ENCODE measurements at regions not wholly inside any gene's neighbourhood (a gene's known extent, or its start where the extent isn't known, plus 50 kb on each side); places are given as distances from the start of the nearest gene placed in this dataset.

- Histone ChIP-seq H3K4me3 (ENCODE audit: insufficient read depth, low read length, poor library complexity, severe bottlenecking) (no peak overlapping the region), H3K36me3 (ENCODE audit: low read length) (no peaks in the 10 kb centered on the region), H3K27ac (ENCODE audit: low read depth, low read length) (no peak overlapping the region), H3F3A (ENCODE audit: insufficient read depth) (no peaks in the 10 kb centered on the region), H3K9ac (ENCODE audit: low read length) (no peak overlapping the region), H2AFZ (ENCODE audit: low read depth, low read length, severe bottlenecking) (no peak overlapping the region), H3K79me2 (ENCODE audit: insufficient read depth, low read length) (no peaks in the 10 kb centered on the region), H3K27me3 (ENCODE audit: low read length) (no peaks in the 10 kb centered on the region), H3K9me3 (ENCODE audit: insufficient read depth, low read length) (no peaks in the 10 kb centered on the region), H4K20me1 (ENCODE audit: low read depth, low read length) (0 out of 2 replicates have a peak, but pooled peaks cover 3% of the 10 kb centered on the region), H3K4me2 (ENCODE audit: low read depth, low read length, poor library complexity, severe bottlenecking) (no peak overlapping the region), H3K9me2 (replicated peaks; ENCODE audit: insufficient read depth, low read length) (no peaks in the 10 kb centered on the region)
- TF ChIP-seq CTCF (IDR thresholded peaks at IDR 0.05; ENCODE audit: insufficient read depth, low read length, poor library complexity, severe bottlenecking), result no peak
These were observed 333.1 kb downstream of the BRD1 start for GRCh38 chr22:49494555-49494954.

- H3F3A ChIP-seq (ENCODE audit: insufficient read depth), result no peaks in the 10 kb centered on the region
- no peak overlapping the region for H3K4me3 ChIP-seq (ENCODE audit: insufficient read depth, low read length, poor library complexity, severe bottlenecking)
- no peak overlapping the region for H3K4me2 ChIP-seq (ENCODE audit: low read depth, low read length, poor library complexity, severe bottlenecking)
- no peak overlapping the region for H3K9ac ChIP-seq (ENCODE audit: low read length)
- H3K27ac ChIP-seq (ENCODE audit: low read depth, low read length), result no peak overlapping the region
- TF ChIP-seq EZH2phosphoT487 (conservative IDR thresholded peaks at IDR 0.05; ENCODE audit: low read length), result no peak
- TF ChIP-seq CTCF (IDR thresholded peaks at IDR 0.05; ENCODE audit: insufficient read depth, low read length, poor library complexity, severe bottlenecking), result no peak
- H3K79me2 ChIP-seq (ENCODE audit: insufficient read depth, low read length), result no peaks in the 10 kb centered on the region
- H3K27me3 ChIP-seq (ENCODE audit: low read length), result no peaks in the 10 kb centered on the region
- no peak overlapping the region for H2AFZ ChIP-seq (ENCODE audit: low read depth, low read length, severe bottlenecking)
- H3K9me2 ChIP-seq (replicated peaks; ENCODE audit: insufficient read depth, low read length), result no peaks in the 10 kb centered on the region
- no peaks in the 10 kb centered on the region for H3K36me3 ChIP-seq (ENCODE audit: low read length)
- 0 out of 2 replicates have a peak, but pooled peaks cover 3% of the 10 kb centered on the region for H4K20me1 ChIP-seq (ENCODE audit: low read depth, low read length)
- H3K9me3 ChIP-seq (ENCODE audit: insufficient read depth, low read length), result no peaks in the 10 kb centered on the region
These were observed 334.9 kb downstream of the BRD1 start for GRCh38 chr22:49492741-49493251.

- Histone ChIP-seq H3K79me2 (ENCODE audit: insufficient read depth, low read length) (no peaks in the 10 kb centered on the region), H4K20me1 (ENCODE audit: low read depth, low read length) (0 out of 2 replicates have a peak, but pooled peaks cover 3% of the 10 kb centered on the region), H3K9me3 (ENCODE audit: insufficient read depth, low read length) (no peaks in the 10 kb centered on the region), H3F3A (ENCODE audit: insufficient read depth) (no peaks in the 10 kb centered on the region), H3K9me2 (replicated peaks; ENCODE audit: insufficient read depth, low read length) (no peaks in the 10 kb centered on the region), H2AFZ (ENCODE audit: low read depth, low read length, severe bottlenecking) (no peak overlapping the region), H3K9ac (ENCODE audit: low read length) (no peak overlapping the region), H3K36me3 (ENCODE audit: low read length) (no peaks in the 10 kb centered on the region), H3K27ac (ENCODE audit: low read depth, low read length) (no peak overlapping the region), H3K4me3 (ENCODE audit: insufficient read depth, low read length, poor library complexity, severe bottlenecking) (no peak overlapping the region), H3K27me3 (ENCODE audit: low read length) (no peaks in the 10 kb centered on the region), H3K4me2 (ENCODE audit: low read depth, low read length, poor library complexity, severe bottlenecking) (no peak overlapping the region)
- no peak for TF ChIP-seq CTCF (IDR thresholded peaks at IDR 0.05; ENCODE audit: insufficient read depth, low read length, poor library complexity, severe bottlenecking)
- no peak for TF ChIP-seq EZH2phosphoT487 (conservative IDR thresholded peaks at IDR 0.05; ENCODE audit: low read length)
These were observed 335.4 kb downstream of the BRD1 start for GRCh38 chr22:49492308-49492707.
